ENCODE measurements at regions not wholly inside any gene's neighbourhood (a gene's known extent, or its start where the extent isn't known, plus 50 kb on each side); places are given as distances from the start of the nearest gene placed in this dataset.

- intact Hi-C loops (cut with micrococcal nuclease; ENCODE audit: unreplicated experiment), result no loop called here
- no TSS peak for BruUV-seq (replicated peaks)
- no peak for DNase-seq
- Mint-ChIP-seq H3K9me3 (ENCODE audit: low read depth, unreplicated experiment) (peaks cover 24% of the 10 kb centered on the region), H3K36me3 (ENCODE audit: insufficient read depth, unreplicated experiment) (no peaks in the 10 kb centered on the region), H3K4me1 (ENCODE audit: low read depth, unreplicated experiment) (no peaks in the 10 kb centered on the region), H3K4me3 (ENCODE audit: low read depth, unreplicated experiment) (no peak overlapping the region), H3K27ac (ENCODE audit: unreplicated experiment) (no peak overlapping the region), H3K27me3 (ENCODE audit: unreplicated experiment) (no peaks in the 10 kb centered on the region)
- CTCF ChIA-PET, result no interaction called here
- no peak for TF ChIP-seq CTCF (IDR thresholded peaks at IDR 0.05; ENCODE audit: unreplicated experiment)
These were observed 222.3 kb upstream of the GCFC2 start for GRCh38 chr2:75932996-75933395.

- no peaks in the 10 kb centered on the region for H3K27me3 Mint-ChIP-seq (ENCODE audit: unreplicated experiment)
- no peak overlapping the region for H3K4me3 Mint-ChIP-seq (ENCODE audit: low read depth, unreplicated experiment)
- no TSS peak for BruUV-seq (replicated peaks)
- H3K4me1 Mint-ChIP-seq (ENCODE audit: low read depth, unreplicated experiment), result no peaks in the 10 kb centered on the region
- no peak for TF ChIP-seq CTCF (IDR thresholded peaks at IDR 0.05; ENCODE audit: unreplicated experiment)
- CTCF ChIA-PET, result no interaction called here
- H3K9me3 Mint-ChIP-seq (ENCODE audit: low read depth, unreplicated experiment), result peaks cover 6% of the 10 kb centered on the region
- no peak overlapping the region for H3K27ac Mint-ChIP-seq (ENCODE audit: unreplicated experiment)
- no peaks in the 10 kb centered on the region for H3K36me3 Mint-ChIP-seq (ENCODE audit: insufficient read depth, unreplicated experiment)
- intact Hi-C loops (cut with micrococcal nuclease; ENCODE audit: unreplicated experiment), result no loop called here
- DNase-seq, result no peak
These were observed 217.4 kb upstream of the GCFC2 start for GRCh38 chr2:75928093-75928492.

- H3K4me1 Mint-ChIP-seq (ENCODE audit: low read depth, unreplicated experiment), result no peaks in the 10 kb centered on the region
- intact Hi-C loops (cut with micrococcal nuclease; ENCODE audit: unreplicated experiment), result no loop called here
- no peaks in the 10 kb centered on the region for H3K27me3 Mint-ChIP-seq (ENCODE audit: unreplicated experiment)
- no TSS peak for BruUV-seq (replicated peaks)
- no peaks in the 10 kb centered on the region for H3K36me3 Mint-ChIP-seq (ENCODE audit: insufficient read depth, unreplicated experiment)
- CTCF ChIA-PET, result no interaction called here
- TF ChIP-seq CTCF (IDR thresholded peaks at IDR 0.05; ENCODE audit: unreplicated experiment), result no peak
- H3K4me3 Mint-ChIP-seq (ENCODE audit: low read depth, unreplicated experiment), result no peak overlapping the region
- H3K9me3 Mint-ChIP-seq (ENCODE audit: low read depth, unreplicated experiment), result peaks cover 7% of the 10 kb centered on the region
- H3K27ac Mint-ChIP-seq (ENCODE audit: unreplicated experiment), result no peak overlapping the region
- DNase-seq, result no peak
These were observed 214.8 kb upstream of the GCFC2 start for GRCh38 chr2:75925331-75926024.

- H3K36me3 Mint-ChIP-seq (ENCODE audit: insufficient read depth, unreplicated experiment), result no peaks in the 10 kb centered on the region
- no peak overlapping the region for H3K27ac Mint-ChIP-seq (ENCODE audit: unreplicated experiment)
- H3K4me3 Mint-ChIP-seq (ENCODE audit: low read depth, unreplicated experiment), result no peak overlapping the region
These were observed 211.5 kb upstream of the GCFC2 start for GRCh38 chr2:75922191-75922590.

More at GRCh38 chr2:75922191-75922590, 211.5 kb upstream of the GCFC2 start:
- BruUV-seq (replicated peaks), result no TSS peak
- CTCF ChIA-PET, result no interaction called here
- Mint-ChIP-seq H3K27me3 (ENCODE audit: unreplicated experiment) (no peaks in the 10 kb centered on the region), H3K4me1 (ENCODE audit: low read depth, unreplicated experiment) (no peaks in the 10 kb centered on the region), H3K9me3 (ENCODE audit: low read depth, unreplicated experiment) (peaks cover 11% of the 10 kb centered on the region)
- TF ChIP-seq CTCF (IDR thresholded peaks at IDR 0.05; ENCODE audit: unreplicated experiment), result no peak
- intact Hi-C loops (cut with micrococcal nuclease; ENCODE audit: unreplicated experiment), result no loop called here
- DNase-seq, result no peak

Measured in Calu3 (cell line).